ENCODE measurements at regions not wholly inside any gene's neighbourhood (a gene's known extent, or its start where the extent isn't known, plus 50 kb on each side); places are given as distances from the start of the nearest gene placed in this dataset.

DNA sequence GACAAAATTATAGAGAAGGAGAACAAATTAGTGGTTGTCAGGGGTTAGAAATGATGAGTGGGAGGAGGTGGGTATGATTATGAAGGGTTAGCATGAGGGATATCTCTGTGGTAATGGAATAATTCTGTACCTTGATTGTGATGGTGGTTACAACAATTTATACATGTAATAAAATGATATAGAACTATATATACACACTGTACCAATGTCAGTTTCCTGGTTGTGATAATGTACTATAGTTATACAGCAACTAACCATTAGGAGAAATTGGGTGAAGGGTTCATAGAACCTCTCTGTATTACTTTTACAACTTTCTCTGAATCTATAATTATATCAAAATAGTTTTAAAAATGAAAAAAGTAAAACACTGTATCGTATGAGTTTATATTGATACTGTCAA lies 148.1 kb downstream of the ZNF621 start:
- DNase-seq, result no peak
- intact Hi-C loops (cut with DNase I; ENCODE audit: low total_unique reads), result no loop called here
- H3K9me3 ChIP-seq, result no peaks in the 10 kb centered on the region
- H3K36me3 ChIP-seq (ENCODE audit: low read depth, missing control alignments), result no peaks in the 10 kb centered on the region
- no peaks in the 10 kb centered on the region for H3K4me1 ChIP-seq
- no peak overlapping the region for H3K4me3 ChIP-seq
- 92 to 98% methylated on average over 1 of the region's 1 CpG for WGBS, 2 donors
- no peak for TF ChIP-seq CTCF (IDR thresholded peaks at IDR 0.05)
- TF ChIP-seq POLR2A (IDR thresholded peaks at IDR 0.05), result no peak
- H3K27me3 ChIP-seq, result no peaks in the 10 kb centered on the region
- H3K27ac ChIP-seq, result no peak overlapping the region

DNA sequence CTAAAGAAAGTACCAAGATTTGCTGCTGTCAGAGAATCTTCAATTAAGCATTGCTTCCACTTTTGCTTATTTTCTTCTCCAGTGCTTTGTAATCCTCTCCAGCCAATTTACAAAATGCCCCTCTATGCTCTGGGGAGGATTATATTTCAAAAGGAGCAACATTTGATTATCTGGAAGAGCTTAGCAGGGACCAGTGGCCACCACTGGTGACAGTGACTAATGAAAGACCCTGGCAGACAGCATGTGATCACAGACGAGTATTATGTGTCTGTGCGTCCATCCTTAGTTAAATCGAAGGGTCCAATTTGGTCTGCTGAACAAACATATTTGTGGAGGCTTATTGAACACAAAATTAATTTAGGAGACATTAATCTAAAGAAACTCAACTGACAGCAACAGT lies 152.6 kb downstream of the ZNF621 start:
- H3K4me1 ChIP-seq, result no peaks in the 10 kb centered on the region
- TF ChIP-seq CTCF (IDR thresholded peaks at IDR 0.05), result no peak
- TF ChIP-seq POLR2A (IDR thresholded peaks at IDR 0.05), result no peak
- H3K4me3 ChIP-seq, result no peak overlapping the region
- 92 to 100% methylated on average over 2 to 3 of the region's 3 CpGs for WGBS, 2 donors
- intact Hi-C loops (cut with DNase I; ENCODE audit: low total_unique reads), result no loop called here
- no peak overlapping the region for H3K27ac ChIP-seq
- no peaks in the 10 kb centered on the region for H3K27me3 ChIP-seq
- H3K9me3 ChIP-seq, result no peaks in the 10 kb centered on the region
- DNase-seq, result no peak
- H3K36me3 ChIP-seq (ENCODE audit: low read depth, missing control alignments), result no peaks in the 10 kb centered on the region

DNA sequence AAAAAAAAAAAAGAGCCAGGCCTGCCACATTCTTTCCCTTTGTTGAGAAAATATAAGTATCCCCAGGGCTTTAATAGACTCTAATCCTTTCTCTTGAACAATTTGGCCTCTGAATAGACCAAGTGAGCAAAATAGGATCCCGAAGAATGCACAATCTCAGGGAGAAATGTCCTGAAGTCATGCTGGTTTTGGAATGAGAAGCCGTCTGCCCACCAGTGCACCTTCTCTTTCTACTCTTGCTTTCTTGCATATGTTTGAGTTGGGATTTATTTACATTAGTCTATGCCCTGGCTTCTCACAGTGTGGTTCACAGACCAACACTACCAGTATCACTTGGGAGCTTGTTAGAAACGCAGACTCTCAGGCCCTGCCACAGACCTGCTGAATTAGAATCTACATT lies 153.0 kb downstream of the ZNF621 start:
- Histone ChIP-seq H3K4me3 (no peak overlapping the region), H3K27me3 (no peaks in the 10 kb centered on the region), H3K4me1 (no peaks in the 10 kb centered on the region), H3K9me3 (no peaks in the 10 kb centered on the region), H3K27ac (no peak overlapping the region), H3K36me3 (ENCODE audit: low read depth, missing control alignments) (no peaks in the 10 kb centered on the region)
- WGBS, 2 donors, result 87 to 94% methylated on average over 3 of the region's 3 CpGs
- intact Hi-C loops (cut with DNase I; ENCODE audit: low total_unique reads), result no loop called here
- DNase-seq, result no peak
- TF ChIP-seq CTCF (IDR thresholded peaks at IDR 0.05) (no peak), POLR2A (IDR thresholded peaks at IDR 0.05) (no peak)

DNA sequence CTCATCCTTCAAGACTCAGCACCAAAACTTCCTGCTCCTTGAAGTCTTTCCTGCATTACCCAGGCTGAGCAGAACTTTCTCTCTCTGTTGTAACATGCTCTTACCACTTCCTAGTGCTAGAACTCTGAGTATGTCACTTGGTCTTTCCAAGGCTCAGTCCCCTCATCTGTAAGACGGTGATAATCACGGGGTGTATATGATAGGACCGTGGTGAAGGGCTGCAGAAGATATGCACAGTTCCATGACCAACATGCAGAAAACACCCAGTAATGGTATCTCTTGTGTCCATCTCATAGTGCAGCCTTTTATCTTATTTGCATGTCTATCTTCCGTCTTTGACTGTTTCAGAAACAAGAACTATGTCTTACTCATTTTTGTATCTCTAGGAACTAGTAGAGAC lies 154.5 kb downstream of the ZNF621 start:
- no peak for DNase-seq
- TF ChIP-seq POLR2A (IDR thresholded peaks at IDR 0.05) (no peak), CTCF (IDR thresholded peaks at IDR 0.05) (no peak)
- Histone ChIP-seq H3K27me3 (no peaks in the 10 kb centered on the region), H3K36me3 (ENCODE audit: low read depth, missing control alignments) (no peaks in the 10 kb centered on the region), H3K9me3 (no peaks in the 10 kb centered on the region), H3K27ac (no peak overlapping the region), H3K4me3 (no peak overlapping the region), H3K4me1 (no peaks in the 10 kb centered on the region)
- 89 to 92% methylated on average over 4 of the region's 4 CpGs for WGBS, 2 donors
- intact Hi-C loops (cut with DNase I; ENCODE audit: low total_unique reads), result no loop called here

DNA sequence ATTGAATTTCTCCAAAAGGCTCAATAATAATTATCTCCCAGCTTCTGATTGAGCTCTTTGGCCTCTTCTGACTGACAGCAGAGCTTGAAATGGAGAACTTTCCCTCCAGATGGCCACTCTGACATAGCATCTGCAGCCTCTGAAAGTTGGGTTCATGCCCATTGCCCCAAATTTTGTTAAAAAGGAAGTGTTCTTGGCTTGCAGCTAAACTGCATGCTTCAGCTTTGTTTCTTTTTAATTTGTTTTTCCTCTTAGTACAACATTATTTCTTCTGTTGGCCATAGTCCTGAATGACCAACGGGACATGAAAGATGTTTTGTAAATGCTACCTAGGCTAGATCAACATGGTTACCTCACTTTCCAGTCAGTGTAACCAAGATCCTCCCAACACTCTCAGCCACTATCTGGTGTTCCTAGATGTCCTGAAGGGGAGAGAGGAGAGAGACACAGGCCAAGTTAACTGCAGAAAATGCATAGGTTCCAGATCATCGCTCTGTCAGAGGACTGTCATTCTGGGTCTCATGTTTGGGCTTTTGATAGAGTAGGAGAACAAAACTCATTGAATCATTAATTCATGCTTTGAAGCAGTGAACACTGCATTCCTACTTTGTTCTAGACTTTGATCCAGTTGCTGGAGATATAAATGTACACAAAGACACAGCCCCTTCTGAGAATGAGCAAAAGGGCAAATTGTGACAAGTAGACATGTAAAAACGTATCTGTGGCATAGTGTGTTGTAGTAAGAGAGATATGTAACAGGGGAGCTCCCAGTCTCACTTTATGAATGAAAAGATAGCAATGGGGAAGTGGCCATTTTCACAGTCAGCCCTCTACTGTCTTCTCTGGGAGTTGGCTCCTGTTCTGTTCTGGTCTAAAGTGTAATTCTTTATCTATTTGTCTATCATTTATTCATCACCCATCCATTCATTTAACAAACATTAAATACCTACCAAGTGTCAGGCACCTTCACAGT lies 156.2 kb downstream of the ZNF621 start:
- TF ChIP-seq POLR2A (IDR thresholded peaks at IDR 0.05) (no peak), CTCF (IDR thresholded peaks at IDR 0.05) (no peak)
- no peak overlapping the region for H3K27ac ChIP-seq
- no peaks in the 10 kb centered on the region for H3K36me3 ChIP-seq (ENCODE audit: low read depth, missing control alignments)
- intact Hi-C loops (cut with DNase I; ENCODE audit: low total_unique reads), result no loop called here
- no peak for DNase-seq
- 62% methylated on average over 3 of the region's 3 CpGs for WGBS, 2 donors
- no peaks in the 10 kb centered on the region for H3K4me1 ChIP-seq
- H3K27me3 ChIP-seq, result no peaks in the 10 kb centered on the region
- no peaks in the 10 kb centered on the region for H3K9me3 ChIP-seq
- H3K4me3 ChIP-seq, result no peak overlapping the region

All from testis (tissue), 2 donors.